ENCODE measurements at regions not wholly inside any gene's neighbourhood (a gene's known extent, or its start where the extent isn't known, plus 50 kb on each side); places are given as distances from the start of the nearest gene placed in this dataset.

- no peak for DNase-seq (ENCODE audit: low spot score)
- peaks cover 4% of the 10 kb centered on the region for H3K4me1 ChIP-seq (ENCODE audit: insufficient read depth, low read length, poor library complexity, severe bottlenecking)
- intact Hi-C loops (cut with micrococcal nuclease; ENCODE audit: unreplicated experiment): loop anchor here (5.0 kb wide), 1 partner anchor 66 kb away; no protein-coding TSS in a partner anchor
- H3K27ac ChIP-seq (ENCODE audit: low read depth, low read length, poor library complexity, severe bottlenecking): no peak overlapping the region
- no TSS peak for BruUV-seq (replicated peaks)
- H3K36me3 ChIP-seq (ENCODE audit: insufficient read depth, low read length, poor library complexity, severe bottlenecking): no peaks in the 10 kb centered on the region
- H3K9me3 ChIP-seq (ENCODE audit: low read depth, low read length, poor library complexity, severe bottlenecking): no peaks in the 10 kb centered on the region
- ChIA-PET POLR2A (ENCODE audit: low non-redundant PET) (no interaction called here), CTCF (no interaction called here)
- TF ChIP-seq EZH2 (IDR thresholded peaks at IDR 0.05; ENCODE audit: borderline replicate concordance, low read depth, low read length, poor library complexity, severe bottlenecking) (no peak), CTCF (conservative IDR thresholded peaks at IDR 0.05; ENCODE audit: low read depth, low read length) (no peak)
- H3K4me3 ChIP-seq (ENCODE audit: low read depth, low read length, poor library complexity, severe bottlenecking): no peak overlapping the region
- no peaks in the 10 kb centered on the region for H3K27me3 ChIP-seq (replicated peaks; ENCODE audit: insufficient read depth, low read depth, low read length, poor library complexity)
Measured at GRCh38 chr21:16308269-16308668, 578.5 kb downstream of the USP25 start.

- no peak overlapping the region for H3K4me3 ChIP-seq (ENCODE audit: low read depth, low read length, poor library complexity, severe bottlenecking)
- BruUV-seq (replicated peaks): no TSS peak
- TF ChIP-seq EZH2 (IDR thresholded peaks at IDR 0.05; ENCODE audit: borderline replicate concordance, low read depth, low read length, poor library complexity, severe bottlenecking): no peak
- H3K9me3 ChIP-seq (ENCODE audit: low read depth, low read length, poor library complexity, severe bottlenecking): no peaks in the 10 kb centered on the region
- intact Hi-C loops (cut with micrococcal nuclease; ENCODE audit: unreplicated experiment): loop anchor here (5.0 kb wide), 1 partner anchor 67 kb away; no protein-coding TSS in a partner anchor
- DNase-seq (ENCODE audit: low spot score): no peak
- ChIA-PET CTCF (no interaction called here), POLR2A (ENCODE audit: low non-redundant PET) (no interaction called here)
- H3K27me3 ChIP-seq (replicated peaks; ENCODE audit: insufficient read depth, low read depth, low read length, poor library complexity): no peaks in the 10 kb centered on the region
- peaks cover 4% of the 10 kb centered on the region for H3K4me1 ChIP-seq (ENCODE audit: insufficient read depth, low read length, poor library complexity, severe bottlenecking)
- H3K36me3 ChIP-seq (ENCODE audit: insufficient read depth, low read length, poor library complexity, severe bottlenecking): no peaks in the 10 kb centered on the region
- H3K27ac ChIP-seq (ENCODE audit: low read depth, low read length, poor library complexity, severe bottlenecking): no peak overlapping the region
Measured at GRCh38 chr21:16309250-16309971, 579.6 kb downstream of the USP25 start.

GRCh38 chr21:16310176-16310575 lies 580.4 kb downstream of the USP25 start:
- intact Hi-C loops (cut with micrococcal nuclease; ENCODE audit: unreplicated experiment): no loop called here
- no peaks in the 10 kb centered on the region for H3K36me3 ChIP-seq (ENCODE audit: insufficient read depth, low read length, poor library complexity, severe bottlenecking)

More at GRCh38 chr21:16310176-16310575, 580.4 kb downstream of the USP25 start:
- Histone ChIP-seq H3K27ac (ENCODE audit: low read depth, low read length, poor library complexity, severe bottlenecking) (no peak overlapping the region), H3K27me3 (replicated peaks; ENCODE audit: insufficient read depth, low read depth, low read length, poor library complexity) (no peaks in the 10 kb centered on the region), H3K4me1 (ENCODE audit: insufficient read depth, low read length, poor library complexity, severe bottlenecking) (peaks cover 4% of the 10 kb centered on the region), H3K4me3 (ENCODE audit: low read depth, low read length, poor library complexity, severe bottlenecking) (no peak overlapping the region), H3K9me3 (ENCODE audit: low read depth, low read length, poor library complexity, severe bottlenecking) (no peaks in the 10 kb centered on the region)
- BruUV-seq (replicated peaks): no TSS peak
- no peak for DNase-seq (ENCODE audit: low spot score)
- TF ChIP-seq EZH2 (IDR thresholded peaks at IDR 0.05; ENCODE audit: borderline replicate concordance, low read depth, low read length, poor library complexity, severe bottlenecking) (no peak), CTCF (conservative IDR thresholded peaks at IDR 0.05; ENCODE audit: low read depth, low read length) (no peak)
- ChIA-PET POLR2A (ENCODE audit: low non-redundant PET) (no interaction called here), CTCF (no interaction called here)

All from A673 (cell line).